GM12873 (cell line): ENCODE measurements at regions not wholly inside any gene's neighbourhood (a gene's known extent, or its start where the extent isn't known, plus 50 kb on each side); places are given as distances from the start of the nearest gene placed in this dataset.

Source experiments
- TF ChIP-seq, protein P1 (sequence below): IDR thresholded peaks from 2 replicates; pipeline ENCODE4 v1.5.1; 2012; ENCODE audit warnings: low read depth, mild to moderate bottlenecking, moderate library complexity, low read length, control low read depth; ENCODE audit not compliant: insufficient read depth; ENCODE audit errors: missing control alignments

DNA sequence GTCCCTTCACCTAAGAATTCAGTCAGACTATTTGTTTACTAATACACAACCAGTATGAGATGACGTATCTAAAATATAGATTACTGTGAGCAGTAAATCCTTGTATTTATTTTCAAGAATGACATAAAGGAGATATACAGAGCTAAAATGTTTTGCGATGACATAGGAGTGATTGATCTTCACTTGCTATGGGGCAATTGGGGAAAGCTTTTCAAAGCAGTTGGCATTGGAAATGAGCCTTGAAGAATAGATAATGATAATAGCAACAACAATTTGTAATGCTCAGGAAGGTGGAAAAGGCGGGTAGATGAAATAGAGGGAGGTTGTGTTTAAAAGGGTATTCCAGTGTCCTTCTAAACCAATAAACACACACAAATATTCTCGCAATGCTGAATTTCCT is 623.7 kb downstream of the CDH8 start:
- TF ChIP-seq, protein P1, sequence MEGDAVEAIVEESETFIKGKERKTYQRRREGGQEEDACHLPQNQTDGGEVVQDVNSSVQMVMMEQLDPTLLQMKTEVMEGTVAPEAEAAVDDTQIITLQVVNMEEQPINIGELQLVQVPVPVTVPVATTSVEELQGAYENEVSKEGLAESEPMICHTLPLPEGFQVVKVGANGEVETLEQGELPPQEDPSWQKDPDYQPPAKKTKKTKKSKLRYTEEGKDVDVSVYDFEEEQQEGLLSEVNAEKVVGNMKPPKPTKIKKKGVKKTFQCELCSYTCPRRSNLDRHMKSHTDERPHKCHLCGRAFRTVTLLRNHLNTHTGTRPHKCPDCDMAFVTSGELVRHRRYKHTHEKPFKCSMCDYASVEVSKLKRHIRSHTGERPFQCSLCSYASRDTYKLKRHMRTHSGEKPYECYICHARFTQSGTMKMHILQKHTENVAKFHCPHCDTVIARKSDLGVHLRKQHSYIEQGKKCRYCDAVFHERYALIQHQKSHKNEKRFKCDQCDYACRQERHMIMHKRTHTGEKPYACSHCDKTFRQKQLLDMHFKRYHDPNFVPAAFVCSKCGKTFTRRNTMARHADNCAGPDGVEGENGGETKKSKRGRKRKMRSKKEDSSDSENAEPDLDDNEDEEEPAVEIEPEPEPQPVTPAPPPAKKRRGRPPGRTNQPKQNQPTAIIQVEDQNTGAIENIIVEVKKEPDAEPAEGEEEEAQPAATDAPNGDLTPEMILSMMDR = no peak

DNA sequence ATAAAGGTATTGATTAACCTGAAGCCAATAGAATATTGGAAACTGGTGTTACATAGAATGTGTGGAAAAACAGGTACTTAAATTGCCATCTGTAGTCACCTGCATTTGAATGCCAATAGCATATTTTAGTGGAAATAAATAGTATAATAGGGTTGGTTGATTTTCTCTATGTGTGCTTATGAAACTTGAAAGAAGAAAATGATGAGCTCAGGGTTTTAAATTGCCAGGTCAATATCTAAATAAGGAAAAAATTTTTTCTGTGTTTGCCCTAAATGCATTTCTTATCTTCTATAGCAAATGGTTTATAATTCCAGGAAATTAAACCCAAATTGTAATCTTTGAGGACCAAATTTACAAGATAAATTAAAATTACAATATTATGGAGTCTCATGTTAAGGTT is 626.6 kb downstream of the CDH8 start:
- TF ChIP-seq, protein P1 = no peak

DNA sequence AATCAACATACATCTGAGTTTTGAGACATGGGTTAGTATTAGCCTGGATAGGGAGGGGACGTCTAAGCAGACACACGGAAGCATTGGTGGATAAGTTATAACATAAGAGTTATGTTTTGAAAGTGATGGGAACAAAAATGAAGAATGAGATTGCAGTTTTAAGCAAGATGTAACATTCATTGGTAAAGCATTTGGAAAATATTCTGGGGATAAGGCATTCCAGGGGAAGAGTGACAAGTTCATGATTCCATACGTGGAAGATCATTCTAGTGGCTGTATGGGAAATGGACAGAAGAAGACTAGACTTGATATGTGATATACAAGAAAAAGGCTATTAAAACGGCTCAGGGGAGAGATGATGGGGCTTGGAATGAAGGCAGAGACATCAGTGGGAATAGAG is 632.9 kb downstream of the CDH8 start:
- TF ChIP-seq, protein P1 = no peak

DNA sequence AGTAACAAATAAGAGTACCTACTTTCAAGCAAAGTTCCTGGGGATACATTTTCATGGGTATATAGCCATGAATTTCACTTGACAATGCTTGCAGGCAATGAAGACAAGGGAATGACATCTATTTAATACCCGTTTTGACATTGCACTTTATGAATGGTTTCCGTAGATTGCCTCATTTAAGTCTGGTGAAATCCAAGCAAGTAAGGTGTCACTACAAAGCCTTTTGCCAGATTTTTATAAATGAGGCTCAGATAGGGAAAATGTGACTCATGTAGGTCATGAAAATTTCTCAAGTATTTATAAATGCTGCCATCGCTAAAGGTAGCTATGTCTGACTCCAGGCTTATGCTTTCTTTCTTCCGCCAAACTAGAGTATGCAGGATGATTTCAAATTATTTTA is 644.3 kb downstream of the CDH8 start:
- TF ChIP-seq, protein P1 = no peak

DNA sequence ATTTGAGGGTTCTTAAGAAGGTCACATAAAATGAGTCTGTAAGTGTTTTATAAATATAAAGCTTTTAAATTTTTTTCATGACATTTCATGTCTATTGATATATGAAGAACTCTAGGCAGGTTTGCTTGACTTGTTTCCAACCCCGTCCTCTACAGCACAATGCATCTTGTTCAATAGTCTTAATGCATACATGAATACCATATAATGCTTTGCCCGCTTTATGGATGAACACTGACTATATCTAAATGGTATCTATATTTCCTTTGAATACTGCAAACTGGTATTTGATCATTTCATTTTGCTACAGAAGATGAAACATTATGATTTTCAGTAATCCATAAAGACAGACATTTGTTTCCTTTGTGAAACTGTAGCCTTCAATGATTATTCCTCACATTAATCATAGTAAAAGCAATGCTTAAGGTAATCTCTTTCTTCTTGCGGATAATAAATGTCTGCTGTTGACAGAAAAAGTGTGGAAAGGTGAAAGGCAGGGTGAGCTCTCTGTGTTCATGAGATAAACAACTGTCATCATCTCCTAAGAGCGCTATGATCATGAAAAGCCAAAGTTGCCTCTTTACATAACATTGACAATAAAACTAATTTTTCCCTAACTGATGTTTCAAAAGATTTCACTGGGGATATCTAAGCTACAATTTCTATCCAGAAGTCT is 645.1 kb downstream of the CDH8 start:
- TF ChIP-seq, protein P1 = no peak

DNA sequence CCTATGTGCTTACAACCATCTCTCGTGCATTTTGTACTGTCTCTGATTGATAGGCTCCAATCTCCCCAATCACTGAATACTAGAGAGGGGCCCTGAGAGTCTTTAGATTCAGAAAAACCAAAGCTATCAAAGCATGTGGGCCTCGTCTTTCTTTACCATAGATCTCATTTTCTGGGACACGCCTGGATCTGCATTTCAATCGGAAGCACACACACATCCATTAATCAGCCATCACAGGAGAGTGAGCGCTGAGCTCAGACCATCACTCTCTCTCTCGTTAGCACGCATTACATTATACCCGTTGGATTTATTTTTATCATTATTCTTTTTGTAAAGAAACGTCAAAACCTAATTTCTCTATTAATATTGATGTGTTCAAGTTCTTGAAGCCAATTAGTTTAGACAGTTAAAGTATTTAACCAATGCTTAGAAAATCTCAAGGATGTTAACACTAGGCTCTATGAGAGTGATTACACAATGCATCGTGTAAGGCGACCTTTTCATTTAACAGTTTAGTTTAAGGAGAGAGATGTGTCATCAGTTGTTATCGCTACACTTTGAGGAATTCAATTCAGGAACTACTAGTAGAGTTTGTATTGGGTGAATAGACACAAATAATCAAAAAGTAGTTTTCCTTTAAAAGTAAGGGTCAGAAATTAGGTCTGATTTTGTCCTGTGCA is 650.7 kb downstream of the CDH8 start:
- TF ChIP-seq, protein P1 = no peak

DNA sequence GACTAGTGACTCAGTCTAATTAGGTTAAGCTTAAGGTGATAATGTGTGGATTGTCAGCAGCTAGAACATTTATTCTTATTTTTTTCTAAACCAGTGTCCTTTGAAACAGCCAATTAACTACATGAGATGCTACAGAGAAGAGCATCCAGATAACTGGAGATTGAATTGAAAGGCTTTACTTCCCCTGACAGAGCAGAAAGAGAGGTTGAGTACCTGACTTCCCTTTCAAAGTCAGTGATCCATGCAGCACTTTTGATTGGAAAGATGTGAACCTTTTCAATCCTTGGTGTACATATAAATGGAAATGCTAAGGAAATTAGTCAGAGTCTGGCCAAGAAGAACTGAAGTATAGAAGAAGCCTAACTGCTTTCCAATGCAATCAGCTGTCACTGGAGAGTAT is 653.8 kb downstream of the CDH8 start:
- TF ChIP-seq, protein P1 = no peak
